ENCODE measurements at regions not wholly inside any gene's neighbourhood (a gene's known extent, or its start where the extent isn't known, plus 50 kb on each side); places are given as distances from the start of the nearest gene placed in this dataset.

DNA sequence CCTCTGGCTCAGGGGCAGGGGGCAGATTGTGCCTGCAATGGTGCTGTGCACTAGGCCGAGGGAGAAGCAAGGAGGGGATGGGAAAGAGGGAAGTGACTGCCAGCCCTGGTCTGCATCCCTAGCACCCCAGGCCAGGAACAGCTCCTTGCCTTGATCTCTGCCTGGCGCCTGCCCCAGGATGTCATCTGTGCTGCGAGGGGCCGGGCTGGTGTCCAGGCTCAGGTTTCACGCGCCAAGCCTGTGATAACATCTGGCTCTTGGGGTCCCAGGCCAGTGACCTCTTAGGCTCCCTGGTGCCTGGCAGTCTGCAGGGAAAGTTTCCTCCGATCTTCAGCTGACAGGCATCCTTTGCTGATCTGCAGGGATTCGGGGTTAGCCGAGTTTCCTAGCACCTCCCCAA, 193.5 kb upstream of the GPR26 start (continued):
- TF ChIP-seq CHD7 (IDR thresholded peaks at IDR 0.05; ENCODE audit: insufficient replicate concordance, low read length) (no peak), SIN3A (conservative IDR thresholded peaks at IDR 0.05 in 1 of 2, IDR thresholded peaks at IDR 0.05 in 1 of 2; ENCODE audit: low read depth in 1 of 2, low read length in 2 of 2) (0 out of 4 replicates have a peak, but pooled peaks of 1 of the 2 experiments have one; percentile 47), CHD1 (IDR thresholded peaks at IDR 0.05; ENCODE audit: low read depth, low read length) (no peak), CTBP2 (IDR thresholded peaks at IDR 0.05; ENCODE audit: borderline replicate concordance, insufficient read depth, insufficient read length, low read length) (no peak), ATF3 (IDR thresholded peaks at IDR 0.05; ENCODE audit: insufficient read depth, low read depth, low read length) (no peak)

All from H1 (cell line).